ENCODE measurements at regions not wholly inside any gene's neighbourhood (a gene's known extent, or its start where the extent isn't known, plus 50 kb on each side); places are given as distances from the start of the nearest gene placed in this dataset.

- WGBS, 2 donors, result 34 to 58% methylated on average over 8 to 11 of the region's 11 CpGs
- Histone ChIP-seq H3K36me3 (no peaks in the 10 kb centered on the region), H3K27ac (no peak overlapping the region), H3K4me1 (no peaks in the 10 kb centered on the region), H3K4me3 (replicated peaks in 1 of 3) (no peak overlapping the region), H3K27me3 (no peaks in the 10 kb centered on the region), H3K9me3 (no peaks in the 10 kb centered on the region)
- intact Hi-C loops (cut with DNase I), result no loop called here
- no peak for DNase-seq
- TF ChIP-seq POLR2A (IDR thresholded peaks at IDR 0.05), result no peak
- TF ChIP-seq CTCF (IDR thresholded peaks at IDR 0.05), result no peak
Measured at GRCh38 chr19:13574933-13575332, 68.7 kb upstream of the CACNA1A start.

- Histone ChIP-seq H3K27me3 (no peaks in the 10 kb centered on the region), H3K27ac (no peak overlapping the region), H3K4me3 (replicated peaks in 1 of 3) (no peak overlapping the region), H3K9me3 (no peaks in the 10 kb centered on the region), H3K4me1 (no peaks in the 10 kb centered on the region), H3K36me3 (no peaks in the 10 kb centered on the region)
- TF ChIP-seq CTCF (IDR thresholded peaks at IDR 0.05) (no peak), POLR2A (IDR thresholded peaks at IDR 0.05) (no peak)
- no peak for DNase-seq
- intact Hi-C loops (cut with DNase I), result no loop called here
- WGBS, 2 donors, result 44 to 45% methylated on average over 11 to 12 of the region's 13 CpGs
Measured at GRCh38 chr19:13573056-13573667, 66.9 kb upstream of the CACNA1A start.

GRCh38 chr19:13561461-13561860 lies 55.2 kb upstream of the CACNA1A start:
- Histone ChIP-seq H3K9me3 (no peaks in the 10 kb centered on the region), H3K36me3 (no peaks in the 10 kb centered on the region), H3K4me1 (no peaks in the 10 kb centered on the region), H3K27ac (no peak overlapping the region), H3K27me3 (no peaks in the 10 kb centered on the region), H3K4me3 (replicated peaks in 1 of 3) (no peak overlapping the region)
- 82 to 94% methylated on average over 4 of the region's 4 CpGs for WGBS, 2 donors
- no peak for DNase-seq
- intact Hi-C loops (cut with DNase I), result no loop called here
- no peak for TF ChIP-seq CTCF (IDR thresholded peaks at IDR 0.05)
- no peak for TF ChIP-seq POLR2A (IDR thresholded peaks at IDR 0.05)

GRCh38 chr19:13557756-13558398 lies 51.6 kb upstream of the CACNA1A start:
- intact Hi-C loops (cut with DNase I), result no loop called here
- Histone ChIP-seq H3K4me1 (no peaks in the 10 kb centered on the region), H3K27me3 (no peaks in the 10 kb centered on the region)

More at GRCh38 chr19:13557756-13558398, 51.6 kb upstream of the CACNA1A start:
- 40 to 45% methylated on average over 7 of the region's 7 CpGs for whole genome bisulfite sequencing, 2 donors
- no peaks in the 10 kb centered on the region for H3K9me3 ChIP-seq
- no peak overlapping the region for H3K27ac ChIP-seq
- DNase-seq, result no peak
- no peak overlapping the region for H3K4me3 ChIP-seq (replicated peaks in 1 of 3)
- H3K36me3 ChIP-seq, result no peaks in the 10 kb centered on the region
- TF ChIP-seq CTCF (IDR thresholded peaks at IDR 0.05), result no peak
- TF ChIP-seq POLR2A (IDR thresholded peaks at IDR 0.05), result no peak

Measured in thyroid gland (tissue), 4 donors.